WTC11 (cell line): ENCODE measurements at regions not wholly inside any gene's neighbourhood (a gene's known extent, or its start where the extent isn't known, plus 50 kb on each side); places are given as distances from the start of the nearest gene placed in this dataset.

Experiments
- ATF2 ChIP-seq: sonication (generic); formaldehyde crosslinking; IDR thresholded peaks from 2 replicates; pipeline ENCODE4 v1.8.1; 2022; ENCODE audit warnings: low read depth, missing genetic modification reagents, borderline replicate concordance
- CTCF ChIP-seq: fragments of 200-600 bp; IDR thresholded peaks from 2 replicates; pipeline ENCODE4 v1.8.0; 2022; ENCODE audit warnings: antibody characterized with exemption
- ESRRA ChIP-seq: sonication (generic); formaldehyde crosslinking; IDR thresholded peaks from 2 replicates; pipeline ENCODE4 v1.8.1; 2022; ENCODE audit warnings: mild to moderate bottlenecking, missing genetic modification reagents, borderline replicate concordance
- FOXJ3 ChIP-seq: sonication (generic); formaldehyde crosslinking; IDR thresholded peaks from 2 replicates; pipeline ENCODE4 v1.9.0; 2021; ENCODE audit warnings: missing genetic modification reagents, mild to moderate bottlenecking, borderline replicate concordance
- FOXP1 ChIP-seq: sonication (generic); formaldehyde crosslinking; IDR thresholded peaks from 2 replicates; pipeline ENCODE4 v1.8.0; 2022; ENCODE audit warnings: missing genetic modification reagents, mild to moderate bottlenecking, moderate library complexity, borderline replicate concordance
- FOXP4 ChIP-seq: sonication (generic); formaldehyde crosslinking; IDR thresholded peaks from 2 replicates; pipeline ENCODE4 v1.8.0; 2022; ENCODE audit warnings: mild to moderate bottlenecking, missing genetic modification reagents
- HMGXB4 ChIP-seq: sonication (generic); formaldehyde crosslinking; IDR thresholded peaks from 2 replicates; pipeline ENCODE4 v1.8.1; 2023; ENCODE audit warnings: mild to moderate bottlenecking, moderate library complexity, missing genetic modification reagents
- MAX ChIP-seq: sonication (generic); formaldehyde crosslinking; IDR thresholded peaks from 2 replicates; pipeline ENCODE4 v1.8.0; 2022; ENCODE audit warnings: mild to moderate bottlenecking, missing genetic modification reagents
- NR1H2 ChIP-seq: sonication (generic); formaldehyde crosslinking; IDR thresholded peaks from 2 replicates; pipeline ENCODE4 v1.9.0; 2021; ENCODE audit warnings: mild to moderate bottlenecking, moderate library complexity, missing genetic modification reagents
- NR3C1 ChIP-seq: sonication (generic); formaldehyde crosslinking; conservative IDR thresholded peaks from 2 replicates; pipeline ENCODE4 v1.8.1; 2023; ENCODE audit warnings: low read depth, mild to moderate bottlenecking, missing genetic modification reagents
- SMAD4 ChIP-seq: sonication (generic); formaldehyde crosslinking; IDR thresholded peaks from 2 replicates; pipeline ENCODE4 v1.8.0; 2022; ENCODE audit warnings: mild to moderate bottlenecking, missing genetic modification reagents
- USF2 ChIP-seq: sonication (generic); formaldehyde crosslinking; IDR thresholded peaks from 2 replicates; pipeline ENCODE4 v1.8.1; 2023; ENCODE audit warnings: mild to moderate bottlenecking, missing genetic modification reagents, moderate library complexity
- ZNF512 ChIP-seq: sonication (generic); formaldehyde crosslinking; IDR thresholded peaks from 2 replicates; pipeline ENCODE4 v1.8.1; 2022; ENCODE audit warnings: missing genetic modification reagents, borderline replicate concordance

- TF ChIP-seq USF2 (CRISPR knock-in tag), result no peak
- no peak for TF ChIP-seq CTCF
- TF ChIP-seq SMAD4, result no peak
- no peak for TF ChIP-seq NR1H2 (CRISPR knock-in tag)
- TF ChIP-seq ATF2, result no peak
- no peak for TF ChIP-seq ZNF512 (CRISPR knock-in tag)
- TF ChIP-seq FOXJ3 (CRISPR knock-in tag), result no peak
- TF ChIP-seq FOXP4 (CRISPR knock-in tag), result no peak
- TF ChIP-seq MAX, result no peak
- no peak for TF ChIP-seq ESRRA (CRISPR knock-in tag)
- no peak for TF ChIP-seq FOXP1
- no peak for TF ChIP-seq NR3C1 (CRISPR knock-in tag)
- no peak for TF ChIP-seq HMGXB4
Measured at GRCh38 chr3:107034142-107034541, 343.1 kb upstream of the CCDC54 start.
